ENCODE measurements at regions not wholly inside any gene's neighbourhood (a gene's known extent, or its start where the extent isn't known, plus 50 kb on each side); places are given as distances from the start of the nearest gene placed in this dataset.
"Not testable (repeated sequence)": the region's sequence is repeated elsewhere in the genome, so short reads cannot be mapped to it uniquely, and the experiment has no call there.

DNA sequence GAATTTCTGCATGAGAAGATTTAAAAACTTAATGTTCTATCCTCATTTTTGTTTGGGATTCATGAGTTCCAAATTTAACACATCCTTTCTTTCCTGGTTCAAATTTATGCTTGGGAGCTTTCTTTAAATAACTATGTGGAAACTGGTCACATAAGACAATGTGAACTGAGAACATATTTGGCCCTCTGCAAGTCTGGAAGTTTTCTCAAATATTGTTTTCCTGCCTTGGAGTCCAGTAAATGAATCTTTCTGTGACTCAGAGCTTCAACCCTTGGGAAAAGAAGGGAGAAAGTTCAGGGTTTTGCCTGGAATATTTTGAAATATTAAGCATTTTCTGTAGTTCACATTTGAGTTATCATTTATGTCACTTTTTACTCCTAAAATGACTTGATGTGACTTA is 559.0 kb upstream of the NRP1 start:
- no peak for DNase-seq

DNA sequence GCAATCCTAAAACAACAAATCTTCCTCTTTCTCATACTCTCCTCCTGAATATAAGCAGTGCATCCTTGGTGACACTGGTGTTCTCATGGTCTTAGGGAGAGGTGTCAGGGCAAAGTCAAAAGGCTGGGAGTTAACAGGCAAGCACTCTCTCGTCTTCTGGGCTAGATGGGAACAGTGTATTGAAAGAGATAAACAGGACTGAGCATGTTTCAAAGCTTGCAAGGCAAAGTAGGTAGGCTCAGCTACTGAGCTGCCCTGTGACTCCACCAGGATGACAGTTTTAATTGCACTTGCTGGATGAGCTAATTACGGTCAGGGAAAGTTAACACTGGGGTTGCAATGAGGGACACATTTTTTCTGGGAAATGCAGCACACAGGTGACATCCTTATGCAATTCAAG is 554.9 kb upstream of the NRP1 start:
- DNase-seq = no peak

DNA sequence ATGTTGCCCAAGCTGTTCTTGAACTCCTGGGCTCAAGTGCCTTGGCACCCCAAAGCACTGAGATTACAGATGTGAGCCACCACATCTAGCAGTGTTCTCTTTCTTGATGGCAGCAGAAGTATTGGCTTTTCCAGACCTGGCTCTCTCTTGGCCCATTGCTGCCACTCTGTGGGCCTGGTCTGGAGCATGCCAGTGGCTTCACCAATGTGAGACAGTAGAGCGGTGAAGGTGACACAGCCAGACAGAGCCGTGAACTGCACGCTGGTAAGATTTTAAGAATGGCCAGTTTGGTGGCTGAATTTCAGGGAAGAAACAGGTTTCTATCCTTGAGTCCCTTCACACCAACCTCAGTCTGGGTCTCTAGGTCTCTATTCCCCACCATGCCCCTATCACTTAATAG is 552.7 kb upstream of the NRP1 start:
- no peak for DNase-seq

DNA sequence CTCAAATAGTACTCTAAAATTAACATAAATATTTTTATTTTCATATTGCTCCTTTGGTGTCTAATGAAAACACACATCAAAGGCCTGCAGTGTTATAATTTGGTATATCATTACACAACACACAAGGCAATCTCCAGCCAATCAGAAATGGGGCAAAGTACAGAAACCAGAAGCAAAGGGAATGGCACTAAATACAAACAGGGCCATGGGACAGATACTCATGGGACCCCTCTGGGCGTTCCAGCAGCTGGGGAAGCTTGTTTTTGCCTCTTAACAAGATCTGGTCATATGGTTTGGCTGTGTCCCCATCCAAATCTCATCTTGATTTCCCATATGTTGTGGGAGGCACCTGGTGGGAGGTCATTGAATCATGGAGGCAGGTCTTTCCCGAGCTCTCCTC is 551.8 kb upstream of the NRP1 start:
- no peak for DNase-seq

DNA sequence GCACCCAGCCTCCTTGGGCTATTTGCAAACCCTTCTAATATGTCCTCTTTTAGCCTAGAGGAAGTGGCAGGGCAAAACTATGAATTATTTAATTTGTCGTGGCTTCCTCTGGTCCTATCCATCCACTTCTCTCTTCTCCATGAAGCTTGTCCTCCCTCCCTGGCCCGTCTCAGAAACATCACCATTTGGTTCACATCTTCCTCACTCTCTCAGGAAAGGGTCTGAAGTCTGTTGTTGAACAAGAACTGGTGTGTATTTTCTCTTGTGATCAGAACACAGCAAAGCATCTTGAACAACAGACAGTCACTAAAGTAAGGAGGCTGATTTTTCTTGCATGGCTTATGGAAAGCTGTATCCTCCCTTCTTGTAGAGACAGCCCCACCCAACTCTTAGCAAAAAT is 550.1 kb upstream of the NRP1 start:
- DNase-seq = no peak

DNA sequence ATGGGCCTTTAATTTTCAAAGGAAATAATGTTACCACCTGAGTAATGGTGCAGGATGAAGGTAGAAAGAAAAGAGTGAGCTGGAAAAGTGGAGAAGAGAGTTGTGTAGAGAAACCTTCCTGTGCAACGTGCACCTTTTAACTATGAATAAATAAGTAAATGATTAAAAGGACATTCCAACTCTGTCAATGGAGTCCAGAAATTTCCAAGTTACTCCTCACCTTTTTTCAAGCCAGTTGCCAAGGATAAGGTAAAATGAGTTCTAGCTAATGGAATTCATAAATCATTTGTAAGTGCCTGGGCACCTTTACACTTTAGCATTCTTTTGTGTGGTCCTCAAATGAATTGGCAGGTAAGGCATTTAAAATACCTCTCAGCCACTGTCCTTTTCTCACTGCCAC is 549.4 kb upstream of the NRP1 start:
- DNase-seq = no peak

DNA sequence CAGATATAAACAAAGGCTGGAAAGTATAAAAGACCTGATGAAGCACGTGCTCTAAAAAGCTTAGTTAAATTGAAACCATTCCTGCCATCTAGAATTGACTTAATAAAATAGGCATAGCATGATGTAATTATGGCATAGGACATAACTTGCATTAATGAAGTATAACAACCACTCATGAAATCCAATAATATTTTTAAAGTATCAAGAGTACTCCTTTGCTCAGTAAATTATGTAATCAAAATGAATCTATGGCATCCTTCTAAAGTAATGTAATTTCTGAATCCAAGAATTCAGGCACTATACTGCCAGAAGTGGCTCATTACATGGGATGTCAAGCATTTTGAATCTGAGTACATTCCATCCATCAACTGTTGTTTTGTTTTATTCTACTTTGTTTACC is 548.5 kb upstream of the NRP1 start:
- DNase-seq = no peak

DNA sequence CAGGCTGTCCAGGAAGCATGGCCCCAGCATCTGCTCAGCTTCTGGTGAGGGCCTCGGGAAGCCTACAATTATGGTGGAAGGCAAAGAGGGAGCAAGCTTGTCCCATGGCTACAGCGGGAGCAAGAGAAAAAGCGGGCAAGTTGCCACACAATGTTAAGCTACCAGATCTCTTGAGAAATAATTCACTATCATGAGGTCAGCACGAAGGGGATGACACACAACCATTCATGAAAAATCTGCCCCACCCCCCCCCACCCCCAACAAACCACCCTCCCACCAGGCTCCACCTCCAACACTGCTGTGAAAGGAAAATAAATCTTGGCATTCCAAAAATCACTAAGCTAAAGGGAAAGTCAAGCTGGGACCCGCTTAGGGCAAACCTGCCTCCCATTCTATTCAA is 545.8 kb upstream of the NRP1 start:
- no peak for DNase-seq

DNA sequence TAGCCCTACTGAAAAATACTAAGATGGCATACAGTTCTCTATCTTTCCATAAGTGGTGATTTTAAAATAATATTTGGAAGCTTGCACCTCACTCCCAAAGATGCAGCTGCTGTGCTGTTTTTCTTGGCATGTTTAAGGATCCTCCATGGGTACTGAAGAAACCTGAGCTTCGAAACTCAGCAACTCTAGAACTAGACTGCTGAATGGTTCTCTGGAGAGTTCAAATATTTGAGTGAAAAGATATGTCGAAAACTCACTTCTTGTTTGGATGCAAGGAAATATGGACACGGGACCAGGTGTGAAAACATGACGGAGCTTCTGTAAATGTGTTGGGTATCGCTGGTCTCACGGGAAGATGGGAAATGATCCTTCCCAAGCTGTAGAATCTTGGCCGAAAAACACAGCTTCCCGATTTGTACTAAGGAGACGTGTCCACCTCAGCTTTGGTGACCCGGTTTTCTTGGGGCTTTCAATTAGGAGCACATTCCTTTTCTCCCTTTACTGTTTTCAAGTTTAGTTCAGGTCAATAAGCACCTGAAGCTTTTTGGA is 543.8 kb upstream of the NRP1 start:
- no peak for DNase-seq

DNA sequence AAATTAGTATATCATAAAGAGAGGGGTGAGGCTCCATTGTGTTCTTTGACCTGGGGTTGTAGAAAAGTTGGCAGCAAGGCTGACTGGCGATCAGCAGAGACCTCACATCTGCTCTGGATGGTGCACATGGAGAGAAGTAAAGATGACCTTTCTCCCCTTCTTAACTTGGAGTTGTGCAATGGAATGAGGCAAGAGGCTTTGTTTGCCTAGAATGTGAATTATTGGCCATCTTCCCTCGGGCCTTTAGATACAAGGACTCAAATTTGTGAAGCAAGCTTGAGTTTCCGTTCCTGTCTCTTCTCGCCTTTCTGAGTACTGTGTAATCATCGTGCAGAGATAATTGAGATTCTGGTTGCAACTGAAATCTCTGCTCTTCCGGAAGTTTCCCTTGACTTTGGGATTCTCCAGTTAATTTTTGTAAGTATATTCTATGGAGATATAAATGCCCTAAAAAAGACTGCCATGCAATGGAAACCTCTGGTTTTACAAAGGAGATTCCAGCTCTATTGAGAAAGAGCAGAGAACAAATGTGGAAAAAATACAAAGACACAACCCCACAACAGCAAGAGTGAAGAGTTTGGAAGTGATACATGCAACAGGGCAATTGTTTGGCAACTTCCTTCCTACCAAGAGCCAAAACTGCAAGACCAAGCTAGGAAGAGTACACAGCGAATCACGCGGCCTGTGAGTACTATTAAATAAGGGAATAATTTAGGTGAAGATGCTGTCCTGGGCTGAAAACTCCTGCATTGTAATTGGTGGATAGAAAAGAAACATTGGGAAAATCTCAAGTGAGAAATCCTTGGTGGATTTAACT is 542.3 kb upstream of the NRP1 start:
- DNase-seq = no peak

DNA sequence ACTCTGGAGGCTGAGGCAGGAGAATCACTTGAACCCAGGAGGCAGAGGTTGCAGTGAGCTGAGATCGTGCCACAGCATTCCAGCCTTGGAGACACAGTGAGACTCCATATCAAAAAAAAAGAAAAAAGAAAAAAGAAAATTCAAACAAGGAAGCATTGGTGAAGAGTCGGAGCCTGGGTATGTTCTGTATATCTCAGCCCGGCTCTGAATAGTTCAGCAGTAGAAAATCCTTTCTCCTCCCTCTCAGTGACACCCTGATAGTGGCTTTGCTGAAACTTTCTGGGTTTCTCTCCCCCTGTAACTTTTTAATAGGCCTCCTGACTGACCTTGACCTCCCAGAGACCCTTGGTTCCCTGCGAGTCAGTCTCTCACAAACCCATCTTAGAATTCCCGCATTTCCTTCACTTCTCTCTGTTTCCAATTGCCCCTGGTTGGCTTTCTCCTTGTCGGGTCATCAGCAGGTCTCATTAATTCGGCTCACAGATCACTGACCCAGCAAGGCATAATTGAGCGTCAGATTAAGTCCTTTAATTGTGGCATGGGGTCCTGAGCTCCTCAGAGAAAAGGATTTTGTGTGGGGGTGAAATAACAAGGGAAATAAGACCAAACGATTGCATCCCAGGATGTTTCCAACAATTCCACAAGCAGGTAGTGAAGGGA is 541.6 kb upstream of the NRP1 start:
- DNase-seq = no peak

DNA sequence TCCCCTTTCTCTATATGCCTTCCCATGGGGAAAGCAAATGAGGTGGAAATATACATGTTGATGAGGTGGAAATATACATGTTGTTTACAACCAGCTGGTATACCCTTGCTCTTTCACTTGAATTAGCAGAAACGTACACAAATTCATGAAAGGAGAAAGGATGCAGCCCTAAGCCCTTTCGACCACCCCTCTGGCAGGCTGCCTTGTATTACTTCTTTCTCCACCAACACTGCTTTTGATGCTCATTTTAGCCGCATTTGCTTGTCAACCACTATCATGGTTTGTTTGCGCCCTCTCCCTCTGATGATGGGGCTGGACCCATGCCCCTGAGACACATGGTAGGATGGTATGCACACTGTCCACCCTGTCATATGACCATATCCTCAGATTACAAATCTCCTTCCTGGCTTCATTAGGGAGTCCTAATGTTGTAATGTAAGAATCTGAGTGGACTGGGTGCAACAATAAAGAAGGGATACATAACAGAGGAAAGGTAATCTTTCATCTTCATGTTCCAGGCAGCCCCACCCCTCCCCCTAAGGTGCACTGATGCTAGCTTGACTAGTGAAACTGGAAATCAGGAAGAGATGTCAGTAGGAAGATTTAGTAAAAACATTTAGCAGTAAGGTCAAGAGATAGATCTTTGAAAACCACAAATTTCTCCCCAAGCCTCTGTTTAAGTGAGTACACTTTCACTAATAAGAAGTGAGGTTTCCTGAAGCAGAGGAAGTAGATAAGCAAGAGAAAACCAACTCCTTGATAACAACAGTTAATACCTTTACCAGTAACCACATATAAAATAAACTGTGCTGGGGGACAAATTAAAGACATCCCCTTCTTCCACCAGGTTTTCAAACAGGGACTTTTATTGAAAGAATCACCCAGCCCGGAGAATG is 536.8 kb upstream of the NRP1 start:
- no peak for DNase-seq

DNA sequence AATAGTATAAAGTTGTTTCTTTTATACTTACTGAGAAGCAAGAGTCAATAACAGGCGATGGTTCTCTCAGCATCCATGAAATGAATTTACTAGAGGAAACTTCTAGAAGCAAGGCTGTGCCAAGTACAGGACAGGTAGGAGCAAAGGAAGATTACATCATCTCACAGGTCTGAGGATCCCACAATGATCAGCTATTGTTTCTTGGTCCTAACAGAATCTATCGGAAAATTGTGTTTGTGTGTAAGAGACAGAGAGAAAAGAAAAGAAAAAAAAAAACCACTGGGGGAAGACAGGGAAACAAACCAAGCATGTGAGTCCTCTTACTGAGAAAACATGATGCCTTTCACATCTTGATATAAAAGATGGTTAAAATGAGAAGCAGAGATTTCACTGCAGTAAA is 535.0 kb upstream of the NRP1 start:
- DNase-seq = no peak

DNA sequence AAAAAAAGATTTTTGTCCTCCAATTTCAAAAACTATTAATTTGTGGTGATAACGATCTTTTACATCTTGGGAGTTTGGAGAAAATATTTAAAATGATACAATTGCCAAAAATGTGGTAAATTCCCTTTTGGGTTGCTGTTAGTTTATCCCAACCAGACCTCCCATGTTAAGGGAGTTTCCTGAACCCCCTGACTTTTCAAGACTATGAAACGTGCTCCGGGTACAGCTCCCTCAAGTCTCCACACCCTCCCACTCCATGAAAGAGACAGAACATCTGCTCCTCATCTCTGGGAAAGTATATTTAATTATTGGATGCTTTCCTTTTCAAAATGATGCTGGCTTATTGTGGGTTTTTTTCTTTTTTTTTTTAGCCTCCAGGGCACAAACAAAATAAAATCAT is 534.6 kb upstream of the NRP1 start:
- no peak for DNase-seq

DNA sequence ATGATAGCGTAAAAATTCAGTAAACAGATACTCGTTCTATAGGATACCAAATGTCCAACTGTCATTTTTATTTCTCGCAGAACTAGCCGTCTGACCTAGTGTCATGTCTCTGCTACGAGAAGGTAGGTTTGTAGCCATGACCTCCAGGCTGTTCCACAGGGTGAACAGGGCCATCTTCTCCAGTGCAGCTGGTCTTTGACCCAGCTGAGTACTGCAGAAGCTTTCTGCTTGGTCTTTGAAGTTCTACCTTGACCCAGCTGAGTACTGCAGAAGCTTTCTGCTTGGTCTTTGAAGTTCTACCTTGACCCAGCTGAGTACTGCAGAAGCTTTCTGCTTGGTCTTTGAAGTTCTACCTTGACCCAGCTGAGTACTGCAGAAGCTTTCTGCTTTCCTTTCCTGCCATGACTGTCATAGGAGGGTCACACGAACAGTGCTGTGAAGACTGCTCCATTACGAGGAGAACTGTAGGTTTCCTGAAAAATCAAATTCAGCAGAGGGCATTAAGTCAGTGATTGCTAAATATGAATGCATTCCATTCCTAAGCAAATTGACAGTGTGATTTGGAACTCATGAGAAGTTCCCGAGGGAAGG is 532.8 kb upstream of the NRP1 start:
- DNase-seq = not testable (repeated sequence)

DNA sequence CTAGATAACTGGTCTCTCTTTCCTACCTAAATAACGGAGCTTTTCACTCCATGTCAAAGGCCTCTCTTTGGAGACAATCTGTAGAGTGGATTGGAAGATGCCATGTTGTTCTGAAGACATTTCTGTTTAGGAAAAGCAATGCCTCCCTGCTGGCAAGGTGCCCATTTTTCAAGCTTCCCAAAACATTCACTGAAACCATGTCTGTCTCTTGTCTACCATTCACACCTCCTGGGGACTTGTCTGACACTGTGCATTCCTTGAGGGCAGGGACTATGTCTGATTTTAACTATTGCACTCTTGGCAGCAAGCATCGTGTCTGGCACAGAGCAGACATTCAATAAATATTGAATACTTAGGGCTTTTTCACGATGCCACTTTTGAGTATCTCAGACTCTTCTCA is 528.9 kb upstream of the NRP1 start:
- DNase-seq = no peak

DNA sequence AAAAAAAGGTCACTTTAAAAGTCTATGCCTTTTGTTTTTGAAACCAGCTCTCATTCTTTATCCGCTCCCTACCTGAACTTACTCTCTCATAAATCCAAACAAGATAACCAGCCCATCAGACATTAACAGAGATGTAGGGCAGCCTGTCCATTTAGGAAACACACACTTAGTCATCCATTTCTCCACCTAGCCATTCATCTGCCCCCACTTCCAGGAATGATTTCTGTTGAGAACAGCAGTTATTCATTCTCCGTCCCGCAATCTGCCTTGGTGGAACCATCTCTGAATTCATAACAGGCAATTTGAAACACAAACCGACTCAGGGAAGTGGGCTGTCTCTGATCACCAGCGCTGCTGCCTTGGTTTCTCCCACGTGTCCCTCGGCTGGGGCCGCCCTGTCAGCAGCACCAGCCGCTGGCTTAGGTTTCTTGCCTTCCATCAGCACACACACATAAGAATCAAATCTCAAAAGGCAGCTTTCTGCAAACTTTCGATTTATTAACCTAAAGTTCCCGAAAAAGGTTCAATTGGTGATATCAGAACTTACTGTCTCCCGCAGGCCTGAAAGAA is 528.2 kb upstream of the NRP1 start:
- no peak for DNase-seq

DNA sequence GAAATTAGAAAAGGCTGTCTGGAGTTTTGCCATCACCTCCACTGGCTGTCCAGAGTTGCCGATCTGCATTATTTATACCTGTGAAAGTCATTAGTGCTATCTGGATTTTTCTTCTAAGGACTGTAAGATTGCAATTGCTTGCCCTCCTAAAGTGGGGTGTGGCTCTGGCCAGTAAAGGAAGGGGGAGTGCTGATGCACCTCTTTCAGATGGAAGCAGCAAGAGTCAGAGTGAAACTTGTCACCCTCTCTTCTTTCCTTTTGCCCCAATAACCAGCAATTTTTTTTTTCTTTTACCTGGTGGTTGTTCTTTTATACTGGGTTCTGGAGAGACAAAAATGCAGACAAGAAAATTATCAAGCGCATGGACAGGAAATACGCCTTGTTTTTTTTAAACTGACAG is 527.4 kb upstream of the NRP1 start:
- no peak for DNase-seq

DNA sequence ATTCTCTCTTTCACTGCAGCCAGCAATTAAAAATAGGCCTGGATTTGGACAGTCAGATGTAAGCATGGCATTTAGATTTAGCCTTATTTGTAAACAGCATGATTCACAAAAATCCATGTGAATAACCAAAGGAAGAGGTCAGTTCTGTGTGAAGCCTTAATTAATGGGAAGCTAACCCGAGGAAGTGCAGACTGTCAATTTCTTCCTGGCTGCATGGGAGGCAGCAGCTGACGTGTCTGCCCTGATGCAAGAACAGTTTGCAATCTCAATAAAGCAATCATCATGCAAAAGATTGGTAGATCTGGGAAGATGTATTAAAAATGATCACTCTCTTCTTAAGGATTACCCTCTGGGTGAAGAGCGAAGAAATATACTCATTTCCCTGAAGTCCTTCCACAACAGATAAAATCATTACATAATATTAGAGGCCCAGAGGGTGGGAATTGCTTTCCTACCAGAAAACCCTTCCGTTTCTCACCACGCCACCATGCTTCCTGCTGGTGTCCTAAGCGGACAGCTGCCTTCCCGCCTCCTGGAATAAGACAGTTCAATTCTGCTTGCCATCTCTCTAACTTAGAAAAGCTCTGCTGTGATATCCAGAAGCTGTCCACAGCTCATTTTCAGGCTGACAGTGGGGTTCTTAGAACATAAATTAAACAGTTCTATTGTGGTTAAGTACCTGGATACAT is 526.7 kb upstream of the NRP1 start:
- DNase-seq = no peak

DNA sequence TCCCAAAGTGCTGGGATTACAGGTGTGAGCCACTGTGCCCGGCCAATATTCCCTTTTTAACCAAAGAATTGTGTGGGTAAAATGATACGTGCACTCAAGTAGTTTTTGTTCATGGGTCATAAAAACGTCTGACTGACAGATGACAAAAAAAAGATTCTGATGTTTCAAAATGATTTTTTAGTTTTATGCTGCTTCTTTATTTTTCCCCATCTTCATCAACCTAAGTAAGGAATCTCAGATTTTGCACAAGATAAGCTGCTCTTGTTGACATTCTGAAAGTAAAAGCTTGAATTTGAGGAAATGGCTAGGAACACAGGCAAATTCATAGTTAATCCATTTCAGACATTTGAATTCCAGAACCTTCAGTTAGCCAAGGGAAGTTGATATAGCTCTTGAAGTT is 526.1 kb upstream of the NRP1 start:
- no peak for DNase-seq

DNA sequence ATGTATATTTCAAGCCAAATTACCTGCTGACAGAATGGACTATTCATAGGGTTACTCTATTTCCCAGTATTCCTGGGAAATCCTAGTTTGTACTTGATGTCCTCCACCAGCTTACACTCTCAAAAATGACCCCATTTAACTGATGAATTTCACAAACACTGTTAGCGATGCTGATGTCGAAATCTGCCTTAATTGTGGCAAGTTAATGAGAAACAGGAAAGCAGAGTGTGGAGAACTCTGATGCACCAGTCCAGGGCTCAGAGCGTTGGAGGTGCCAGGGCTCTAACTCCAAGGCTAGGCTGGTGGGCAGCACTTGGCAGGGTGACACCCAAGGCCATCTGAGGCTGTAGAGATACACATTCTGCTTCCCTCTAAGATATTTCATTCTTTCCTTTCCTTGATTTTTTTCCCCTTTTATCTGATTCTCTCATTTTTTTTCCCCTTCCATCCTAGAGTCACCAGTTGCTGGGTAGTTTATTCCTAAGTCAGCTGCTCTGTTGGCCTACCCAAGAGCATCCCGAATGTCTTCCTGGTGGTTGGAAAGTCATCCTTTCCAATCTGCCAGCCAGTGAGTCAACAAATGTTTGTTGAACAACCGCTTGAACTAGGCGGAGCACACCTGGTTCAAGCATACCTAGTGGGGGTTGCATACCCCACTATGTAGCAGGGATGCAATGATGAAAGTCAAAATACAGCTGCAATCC is 525.0 kb upstream of the NRP1 start:
- DNase-seq = no peak

All from CD4-positive, alpha-beta T cell treated with Interleukin-17A for 4 hours (primary cell).